H1 (cell line): ENCODE measurements at regions not wholly inside any gene's neighbourhood (a gene's known extent, or its start where the extent isn't known, plus 50 kb on each side); places are given as distances from the start of the nearest gene placed in this dataset.

Source experiments
- CTCF ChIA-PET: fragments of 300-600 bp; sonication (Branson Sonifier 250); formaldehyde crosslinking; loops from one replicate; lab custom pipeline; 2021; ENCODE audit not compliant: partially characterized antibody; lab: Charles Lee
- POLR2A ChIA-PET: fragments of 300-600 bp; sonication (Branson Sonifier 250); formaldehyde crosslinking; loops from one replicate; lab custom pipeline; 2021; ENCODE audit warnings: inconsistent platforms; ENCODE audit not compliant: partially characterized antibody; lab: Charles Lee
- DNase-seq, 2 experiments: peaks; one replicate each; pipeline versions ENCODE4 v3.0.0 to v3.0.0-alpha.2; 2010 to 2022; ENCODE audit warnings: low spot score in 2 of 2, low read depth in 1 of 2, mixed read lengths in 1 of 2
- FAIRE-seq: peaks from 2 replicates; lab custom pipeline; 2011; peaks lifted over from hg19 to GRCh38; lab: Jason Lieb, UNC
- H2AFZ ChIP-seq: 2 replicates; pipeline ENCODE4 v1.8.1; 2012; ENCODE audit warnings: low read length, inconsistent platforms
- H2AK5ac ChIP-seq: 2 replicates; pipeline ENCODE4 v1.6.1; 2013; ENCODE audit warnings: low read depth, low read length
- H2BK120ac ChIP-seq: replicated peaks from 2 replicates; pipeline ENCODE3; 2013; ENCODE audit warnings: low read depth, low read length, inconsistent platforms
- H2BK12ac ChIP-seq: 2 replicates; pipeline ENCODE4 v1.6.1; 2013; ENCODE audit warnings: low read depth, low read length
- H2BK15ac ChIP-seq: 2 replicates; pipeline ENCODE4 v1.6.1; 2013; ENCODE audit warnings: low read length
- H2BK20ac ChIP-seq: 2 replicates; pipeline ENCODE4 v1.6.1; 2013; ENCODE audit warnings: low read length
- H2BK5ac ChIP-seq: 2 replicates; pipeline ENCODE4 v1.6.1; 2013; ENCODE audit warnings: low read depth, low read length
- H3K14ac ChIP-seq: 2 replicates; pipeline ENCODE4 v1.6.1; 2013; ENCODE audit warnings: inconsistent platforms; ENCODE audit not compliant: insufficient read length
- H3K18ac ChIP-seq: 2 replicates; pipeline ENCODE4 v1.6.1; 2013; ENCODE audit warnings: low read length; ENCODE audit errors: extremely low read depth
- H3K23ac ChIP-seq: 2 replicates; pipeline ENCODE4 v1.6.1; 2013; ENCODE audit warnings: inconsistent platforms; ENCODE audit not compliant: insufficient read length
- H3K23me2 ChIP-seq: 2 replicates; pipeline ENCODE4 v1.6.1; 2013; ENCODE audit warnings: low read depth, low read length
- H3K27ac ChIP-seq: 2 replicates; pipeline ENCODE4 v1.6.1; 2011; ENCODE audit warnings: low read depth, low read length, inconsistent platforms
- H3K27me3 ChIP-seq, 4 experiments: replicated peaks in 1 of 4; 1 replicate in 1 of 4; 2 replicates in 3 of 4; pipeline versions ENCODE4 v1.6.1 to v1.8.1; 2011 to 2013; ENCODE audit warnings: low read length in 3 of 4, mild to moderate bottlenecking in 3 of 4, inconsistent platforms in 2 of 4, mixed read lengths in 2 of 4, moderate library complexity in 1 of 4; ENCODE audit not compliant: control insufficient read depth in 3 of 4, insufficient read depth in 3 of 4; ENCODE audit errors: extremely low read depth in 1 of 4
- H3K36me3 ChIP-seq, 4 experiments: 2 replicates each; pipeline versions ENCODE4 v1.6.1 to v1.8.1; 2011 to 2013; ENCODE audit warnings: mild to moderate bottlenecking in 4 of 4, low read length in 3 of 4, moderate library complexity in 2 of 4, control low read depth in 1 of 4, inconsistent platforms in 1 of 4; ENCODE audit not compliant: insufficient read depth in 4 of 4, control insufficient read depth in 2 of 4
- H3K4ac ChIP-seq: replicated peaks from 2 replicates; pipeline ENCODE3; 2013; ENCODE audit warnings: low read length, low read depth, mixed read lengths, inconsistent platforms; ENCODE audit not compliant: insufficient read length
- H3K4me1 ChIP-seq, 4 experiments: replicated peaks in 1 of 4; 1 replicate in 1 of 4; 2 replicates in 3 of 4; pipeline versions ENCODE4 v1.6.1 to v1.8.1; 2011 to 2013; ENCODE audit warnings: low read length in 3 of 4, inconsistent platforms in 2 of 4, mixed read lengths in 1 of 4; ENCODE audit not compliant: insufficient read depth in 4 of 4, control insufficient read depth in 3 of 4
- H3K4me2 ChIP-seq, 2 experiments: 2 replicates each; pipeline versions ENCODE4 v1.6.1 to v1.8.1; 2011 to 2013; ENCODE audit warnings: low read depth in 2 of 2, low read length in 2 of 2, control low read depth in 1 of 2, inconsistent platforms in 1 of 2, mild to moderate bottlenecking in 1 of 2; ENCODE audit not compliant: insufficient read depth in 1 of 2
- H3K4me3 ChIP-seq, 4 experiments: fragments of 200-600, 300-600 bp in 1 of 4; sonication (generic), shearing (Covaris generic), sonication (Bioruptor Twin) in 1 of 4; 2 replicates each; pipeline versions ENCODE4 v1.5.1 to v1.8.1; 2011 to 2016; ENCODE audit warnings: low read length in 4 of 4, low read depth in 3 of 4, control low read depth in 2 of 4, inconsistent platforms in 2 of 4, mild to moderate bottlenecking in 2 of 4, mixed read lengths in 1 of 4, moderate library complexity in 1 of 4; ENCODE audit not compliant: insufficient read depth in 2 of 4; ENCODE audit errors: extremely low read depth in 1 of 4
- H3K56ac ChIP-seq: replicated peaks from 2 replicates; pipeline ENCODE3; 2013; ENCODE audit warnings: low read depth, mild to moderate bottlenecking, mixed read lengths, low read length, inconsistent platforms; ENCODE audit not compliant: insufficient read length
- H3K79me1 ChIP-seq: 2 replicates; pipeline ENCODE4 v1.6.1; 2013; ENCODE audit warnings: low read depth, low read length, control low read depth
- H3K79me2 ChIP-seq, 2 experiments: 2 replicates each; pipeline versions ENCODE4 v1.6.1 to v1.8.1; 2012 to 2013; ENCODE audit warnings: low read length in 2 of 2, mild to moderate bottlenecking in 2 of 2, inconsistent platforms in 1 of 2; ENCODE audit not compliant: insufficient read depth in 2 of 2, control insufficient read depth in 1 of 2
- H3K9ac ChIP-seq, 4 experiments: replicated peaks in 1 of 4; 1 replicate in 1 of 4; 2 replicates in 3 of 4; pipeline versions ENCODE4 v1.6.1 to v1.8.1; 2011 to 2013; ENCODE audit warnings: low read depth in 3 of 4, low read length in 3 of 4, control low read depth in 2 of 4, mild to moderate bottlenecking in 2 of 4, moderate library complexity in 2 of 4, inconsistent platforms in 1 of 4; ENCODE audit errors: extremely low read depth in 1 of 4
- H3K9me3 ChIP-seq, 2 experiments: 2 replicates each; pipeline versions ENCODE4 v1.6.1 to v1.8.1; 2012 to 2013; ENCODE audit warnings: mild to moderate bottlenecking in 2 of 2, moderate library complexity in 2 of 2, control low read depth in 1 of 2, inconsistent platforms in 1 of 2, low read depth in 1 of 2, low read length in 1 of 2, mixed read lengths in 1 of 2; ENCODE audit not compliant: insufficient read depth in 2 of 2
- H4K20me1 ChIP-seq, 2 experiments: replicated peaks in 1 of 2; 2 replicates each; pipeline versions ENCODE3 to v1.8.1; 2011 to 2013; ENCODE audit warnings: inconsistent platforms in 2 of 2, low read length in 2 of 2, mild to moderate bottlenecking in 1 of 2; ENCODE audit not compliant: insufficient read depth in 2 of 2, control insufficient read depth in 1 of 2
- H4K5ac ChIP-seq: 2 replicates; pipeline ENCODE4 v1.6.1; 2013; ENCODE audit warnings: low read length, low read depth, mixed read lengths, inconsistent platforms; ENCODE audit not compliant: insufficient read length
- H4K8ac ChIP-seq: 2 replicates; pipeline ENCODE4 v1.8.0; 2013; ENCODE audit warnings: mild to moderate bottlenecking, moderate library complexity, low read length, inconsistent platforms; ENCODE audit not compliant: insufficient read depth; ENCODE audit errors: extremely low read depth
- H4K91ac ChIP-seq: replicated peaks from 2 replicates; pipeline ENCODE3; 2013; ENCODE audit warnings: low read length, mixed read lengths, inconsistent platforms; ENCODE audit not compliant: insufficient read length
- ASH2L ChIP-seq: fragments of 200-600, 300-600 bp; sonication (generic); IDR thresholded peaks from one replicate; pipeline ENCODE4 v1.7.1; 2017; ENCODE audit warnings: low read length
- SP1 ChIP-seq: IDR thresholded peaks from 2 replicates; pipeline ENCODE4 v1.6.1; 2011; ENCODE audit warnings: low read depth, low read length
- TBP ChIP-seq: IDR thresholded peaks from 2 replicates; pipeline ENCODE4 v1.6.1; 2011; ENCODE audit warnings: low read depth, low read length, improper control_type of control experiment
- USF2 ChIP-seq: IDR thresholded peaks from 2 replicates; pipeline ENCODE4 v1.6.1; 2011; ENCODE audit warnings: low read length, improper control_type of control experiment
- ZNF274 ChIP-seq: IDR thresholded peaks from 2 replicates; pipeline ENCODE4 v1.7.0; 2012; ENCODE audit warnings: low read length, borderline replicate concordance; ENCODE audit errors: extremely low read depth
- WGBS, 2 experiments: shearing (Covaris generic) in 1 of 2; methylation state at CpG; one replicate each; pipeline versions ENCODE4 v1.1.6 to v1.1.7; 2013 to 2015; ENCODE audit warnings: low lambda C conversion rate in 2 of 2, mixed read lengths in 2 of 2, inconsistent platforms in 1 of 2, low coverage in 1 of 2, missing lambda C conversion rate in 1 of 2; ENCODE audit not compliant: insufficient replicate concordance in 2 of 2, insufficient coverage in 1 of 2, insufficient read length in 1 of 2; ENCODE audit errors: extremely low coverage in 1 of 2, missing lambda C conversion rate in 1 of 2; 5-methylcytosine and 5-hydroxymethylcytosine counted together

GRCh38 chr15:23839893-23840474 lies 152.9 kb upstream of the NDN start:
- Histone ChIP-seq H3K79me2 (no peaks in the 10 kb centered on the region), H2BK5ac (no peak overlapping the region), H4K8ac (no peak overlapping the region), H3K27me3 (no peaks in the 10 kb centered on the region), H3K4me1 (no peaks in the 10 kb centered on the region), H4K91ac (no peak overlapping the region), H3K14ac (no peak overlapping the region), H2AFZ (no peak overlapping the region), H3K36me3 (no peaks in the 10 kb centered on the region), H4K20me1 (no peaks in the 10 kb centered on the region), H3K9me3 (peaks cover 12 to 26% of the 10 kb centered on the region in 2 experiments; a peak in 3 of 4 replicates), H3K18ac (no peak overlapping the region), H2BK120ac (no peak overlapping the region), H2BK12ac (no peak overlapping the region), H3K4me2 (no peak overlapping the region), H3K23ac (no peak overlapping the region), H2AK5ac (no peak overlapping the region), H3K4me3 (no peak overlapping the region), H2BK20ac (no peak overlapping the region), H3K23me2 (no peaks in the 10 kb centered on the region; the same call in 1 of the 2 replicates), H3K79me1 (no peaks in the 10 kb centered on the region), H4K5ac (no peak overlapping the region), H3K27ac (no peak overlapping the region), H2BK15ac (no peak overlapping the region), H3K56ac (no peak overlapping the region), H3K4ac (no peak overlapping the region), H3K9ac (no peak overlapping the region)
- no peak for TF ChIP-seq USF2
- no peak for TF ChIP-seq ASH2L
- TF ChIP-seq ZNF274 = no peak
- no peak for TF ChIP-seq SP1
- TF ChIP-seq TBP = no peak
- ChIA-PET POLR2A (no interaction called here), CTCF (no interaction called here)
- FAIRE-seq (no peak), DNase-seq (no peak)
- WGBS, 2 experiments = 66% methylated on average over 6 of the region's 6 CpGs; no CpG with 5 or more reads in 1 of the 2 experiments
